ENCODE measurements at regions not wholly inside any gene's neighbourhood (a gene's known extent, or its start where the extent isn't known, plus 50 kb on each side); places are given as distances from the start of the nearest gene placed in this dataset.

DNA sequence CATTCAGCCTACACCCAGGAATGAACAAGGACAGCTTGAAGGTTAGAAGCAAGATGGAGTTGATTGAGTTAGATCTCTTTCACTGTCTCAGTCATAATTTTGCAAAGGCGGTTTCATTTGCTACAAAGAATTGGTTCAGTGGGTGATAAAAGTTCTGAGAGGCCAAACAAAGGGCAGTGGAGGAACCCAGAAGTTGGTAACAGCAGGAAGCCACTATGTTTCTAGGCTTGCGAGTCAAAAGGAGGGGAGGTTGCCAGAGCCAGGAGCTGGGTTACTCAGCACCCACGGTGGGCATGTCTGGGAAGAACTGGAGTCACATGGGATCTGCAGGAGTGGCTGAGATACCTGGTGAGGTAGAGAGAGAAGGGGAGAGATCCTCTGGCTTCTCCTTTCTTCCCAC, 64.2 kb upstream of the MRPS6 start:
- DNase-seq: no peak
- H3K4me3 ChIP-seq (ENCODE audit: low read length): no peak overlapping the region
- H3K4me1 ChIP-seq (ENCODE audit: control insufficient read depth, insufficient read depth, low read length): peaks cover 4% of the 10 kb centered on the region
- no peak for ATAC-seq
- no peak overlapping the region for H3K27ac ChIP-seq (ENCODE audit: low read length)
- H3K9me3 ChIP-seq (ENCODE audit: control insufficient read depth, low read length): no peaks in the 10 kb centered on the region
- intact Hi-C loops (cut with DNase I): loop anchor here in 1 of 4 donors (10.0 kb wide), 1 partner anchor 64 kb away; no protein-coding TSS in a partner anchor
- WGBS: 84% methylated on average over 3 of the region's 3 CpGs
- H3K27me3 ChIP-seq (ENCODE audit: control insufficient read depth, insufficient read depth): no peaks in the 10 kb centered on the region

DNA sequence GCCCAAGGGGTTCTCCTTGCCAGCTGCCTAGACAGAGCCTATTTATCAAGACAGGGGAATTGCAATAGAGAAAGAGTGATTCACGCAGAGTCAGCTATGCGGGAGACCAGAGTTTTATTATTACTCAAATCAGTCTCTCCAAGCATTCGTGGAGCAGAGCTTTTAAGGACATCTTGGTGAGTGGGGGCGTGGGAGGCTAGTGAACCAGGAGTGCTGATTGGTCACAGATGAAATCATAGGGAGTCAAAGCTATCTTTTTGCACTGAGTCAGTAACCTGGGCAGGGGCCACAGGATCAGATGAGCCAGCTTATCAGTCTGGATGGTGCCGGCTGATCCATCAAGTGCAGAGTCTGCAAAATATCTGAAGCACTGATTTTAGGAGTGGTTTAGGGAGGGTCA, 64.8 kb upstream of the MRPS6 start:
- no peak for ATAC-seq
- Histone ChIP-seq H3K4me1 (ENCODE audit: control insufficient read depth, insufficient read depth, low read length) (peaks cover 4% of the 10 kb centered on the region), H3K4me3 (ENCODE audit: low read length) (no peak overlapping the region), H3K27ac (ENCODE audit: low read length) (no peak overlapping the region), H3K9me3 (ENCODE audit: control insufficient read depth, low read length) (no peaks in the 10 kb centered on the region), H3K27me3 (ENCODE audit: control insufficient read depth, insufficient read depth) (no peaks in the 10 kb centered on the region)
- intact Hi-C loops (cut with DNase I): loop anchor here in 1 of 4 donors (10.0 kb wide), 1 partner anchor 64 kb away; no protein-coding TSS in a partner anchor
- DNase-seq: no peak
- 75% methylated on average over 5 of the region's 5 CpGs for WGBS

DNA sequence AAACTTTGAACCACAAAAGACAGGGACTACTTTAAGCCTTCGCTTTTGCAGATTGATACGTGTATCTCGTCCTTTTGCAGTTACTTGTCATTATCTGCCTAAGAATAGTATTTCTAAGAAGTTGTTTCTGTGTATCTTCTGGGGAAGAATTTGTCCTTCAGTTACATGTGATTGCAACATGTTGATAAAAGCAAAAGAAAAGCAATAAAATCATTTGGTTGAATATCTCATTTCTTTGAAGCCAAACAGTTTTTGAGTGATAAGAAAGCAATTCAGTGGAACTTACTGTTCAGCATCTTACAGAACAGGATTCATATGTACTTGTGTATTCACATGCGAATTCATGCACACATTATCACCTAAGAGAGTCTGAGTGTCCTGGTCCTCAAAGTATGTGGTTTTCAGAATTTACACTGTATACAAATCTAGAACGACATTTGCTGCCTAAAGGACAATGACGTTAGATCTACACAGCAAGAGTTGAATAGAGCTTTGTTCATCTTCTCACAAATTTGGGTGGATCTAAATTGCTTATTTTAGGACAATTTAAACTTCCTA, 66.7 kb upstream of the MRPS6 start:
- Histone ChIP-seq H3K27ac (ENCODE audit: low read length) (no peak overlapping the region), H3K4me1 (ENCODE audit: control insufficient read depth, insufficient read depth, low read length) (peaks cover 4% of the 10 kb centered on the region), H3K27me3 (ENCODE audit: control insufficient read depth, insufficient read depth) (no peaks in the 10 kb centered on the region), H3K9me3 (ENCODE audit: control insufficient read depth, low read length) (no peaks in the 10 kb centered on the region), H3K4me3 (ENCODE audit: low read length) (no peak overlapping the region)
- intact Hi-C loops (cut with DNase I): loop anchor here in 1 of 4 donors (10.0 kb wide), 1 partner anchor 62 kb away; no protein-coding TSS in a partner anchor
- DNase-seq (no peak), ATAC-seq (no peak)
- 75% methylated on average over 6 of the region's 6 CpGs for WGBS

DNA sequence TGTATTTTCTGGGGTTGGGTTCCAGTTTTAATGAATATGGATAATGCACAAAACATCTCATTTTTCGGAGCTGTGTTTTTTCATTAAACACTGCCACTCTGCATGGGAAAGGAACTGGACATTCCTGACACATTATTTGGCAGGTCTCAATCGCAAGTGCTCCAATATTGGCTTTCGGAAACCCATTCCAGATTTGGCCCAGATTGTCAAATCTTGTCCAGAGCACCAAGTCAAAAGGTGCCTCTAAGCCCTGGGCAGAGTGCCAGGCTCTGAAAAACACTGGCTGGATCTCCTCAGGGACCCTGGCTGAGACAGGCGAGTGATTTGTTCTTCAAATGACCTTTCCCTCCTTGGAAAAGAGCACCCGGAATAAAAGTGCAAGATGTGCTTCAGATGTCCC, 68.4 kb upstream of the MRPS6 start:
- Histone ChIP-seq H3K9me3 (ENCODE audit: control insufficient read depth, low read length) (no peaks in the 10 kb centered on the region), H3K27me3 (ENCODE audit: control insufficient read depth, insufficient read depth) (no peaks in the 10 kb centered on the region), H3K4me3 (ENCODE audit: low read length) (no peak overlapping the region), H3K4me1 (ENCODE audit: control insufficient read depth, insufficient read depth, low read length) (peaks cover 4% of the 10 kb centered on the region), H3K27ac (ENCODE audit: low read length) (peak overlapping the region; percentile 40)
- 22% methylated on average over 5 of the region's 5 CpGs for WGBS
- intact Hi-C loops (cut with DNase I): loop anchor here in 1 of 4 donors (10.0 kb wide), 1 partner anchor 60 kb away; no protein-coding TSS in a partner anchor
- ATAC-seq: peak; percentile 63 to 76
- DNase-seq: peak; percentile 69 to 90 (median 83)

DNA sequence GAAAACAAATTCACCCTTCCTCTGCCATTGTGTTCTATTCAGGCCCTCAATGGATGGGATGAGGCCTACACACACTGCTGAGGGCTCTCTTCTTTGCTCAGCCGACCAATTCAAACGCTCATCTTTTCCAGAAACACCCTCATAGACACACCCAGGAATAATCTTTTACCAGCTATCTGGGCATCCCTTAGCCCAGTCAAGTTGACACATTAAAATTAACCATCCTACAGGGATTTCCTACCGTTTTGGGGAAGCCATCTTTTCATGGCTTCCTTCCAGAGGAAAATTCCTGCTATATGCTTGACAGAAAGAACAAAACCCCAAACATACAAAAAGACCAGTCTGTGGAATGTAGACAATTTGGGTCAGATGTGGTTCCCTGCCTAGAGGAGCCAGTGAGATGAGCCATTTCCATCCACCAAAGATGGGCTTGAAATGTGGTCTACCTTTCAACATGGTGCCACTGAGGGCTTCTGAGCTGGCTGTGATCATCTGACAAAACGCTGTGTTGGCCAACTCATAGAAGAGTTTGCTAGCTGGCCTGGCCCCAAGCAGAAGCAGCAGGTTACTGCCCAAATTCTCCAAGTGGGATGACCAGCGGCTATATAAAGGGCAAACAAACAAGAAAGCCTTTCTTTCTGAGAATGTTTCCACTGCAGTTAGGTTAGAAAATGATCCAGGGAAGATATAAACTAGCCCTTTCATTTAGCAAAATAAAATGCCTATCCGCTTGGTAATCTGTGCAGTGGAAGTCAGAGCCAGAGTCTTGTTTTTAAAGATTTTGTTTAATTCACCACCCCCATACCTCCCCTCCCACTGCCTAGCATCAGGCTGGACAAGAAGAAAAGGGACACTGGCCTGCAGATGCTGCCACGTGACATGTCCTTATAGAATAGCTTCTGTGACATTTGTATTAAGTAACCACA, 69.1 kb upstream of the MRPS6 start:
- Histone ChIP-seq H3K4me1 (ENCODE audit: control insufficient read depth, insufficient read depth, low read length) (peaks cover 4% of the 10 kb centered on the region), H3K4me3 (ENCODE audit: low read length) (no peak overlapping the region), H3K9me3 (ENCODE audit: control insufficient read depth, low read length) (no peaks in the 10 kb centered on the region), H3K27ac (ENCODE audit: low read length) (peak overlapping the region; percentile 40), H3K27me3 (ENCODE audit: control insufficient read depth, insufficient read depth) (no peaks in the 10 kb centered on the region)
- 59% methylated on average over 7 of the region's 7 CpGs for WGBS
- ATAC-seq (peak; percentile 53 to 59), DNase-seq (peak in 2 of 3 donors; percentile 37 to 74)
- intact Hi-C loops (cut with DNase I): loop anchor here in 1 of 4 donors (10.0 kb wide), 1 partner anchor 59 kb away; no protein-coding TSS in a partner anchor

DNA sequence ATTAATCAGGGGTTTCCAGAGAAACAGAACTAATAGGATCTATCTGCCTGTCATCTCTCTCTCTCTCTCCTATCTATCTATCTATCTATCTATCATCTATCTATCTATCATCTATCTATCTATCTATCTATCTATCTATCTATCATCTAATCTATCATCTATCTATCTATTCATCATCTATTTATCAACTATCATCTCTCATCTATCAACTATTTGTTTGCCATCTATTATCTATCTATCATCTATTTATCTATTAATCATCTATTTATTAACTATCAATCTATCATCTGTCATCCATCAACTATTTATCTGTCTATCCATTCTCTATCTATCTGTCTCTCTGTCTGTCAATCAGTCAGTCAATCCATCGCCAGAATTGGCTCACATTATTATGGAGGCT, 70.0 kb upstream of the MRPS6 start:
- DNase-seq (no peak), ATAC-seq (no peak)
- no peaks in the 10 kb centered on the region for H3K9me3 ChIP-seq (ENCODE audit: control insufficient read depth, low read length)
- H3K27ac ChIP-seq (ENCODE audit: low read length): no peak overlapping the region
- peaks cover 4% of the 10 kb centered on the region for H3K4me1 ChIP-seq (ENCODE audit: control insufficient read depth, insufficient read depth, low read length)
- intact Hi-C loops (cut with DNase I): loop anchor here in 1 of 4 donors (10.0 kb wide), 1 partner anchor 59 kb away; no protein-coding TSS in a partner anchor
- H3K4me3 ChIP-seq (ENCODE audit: low read length): no peak overlapping the region
- WGBS: 95% methylated on average over 1 of the region's 1 CpG
- no peaks in the 10 kb centered on the region for H3K27me3 ChIP-seq (ENCODE audit: control insufficient read depth, insufficient read depth)

DNA sequence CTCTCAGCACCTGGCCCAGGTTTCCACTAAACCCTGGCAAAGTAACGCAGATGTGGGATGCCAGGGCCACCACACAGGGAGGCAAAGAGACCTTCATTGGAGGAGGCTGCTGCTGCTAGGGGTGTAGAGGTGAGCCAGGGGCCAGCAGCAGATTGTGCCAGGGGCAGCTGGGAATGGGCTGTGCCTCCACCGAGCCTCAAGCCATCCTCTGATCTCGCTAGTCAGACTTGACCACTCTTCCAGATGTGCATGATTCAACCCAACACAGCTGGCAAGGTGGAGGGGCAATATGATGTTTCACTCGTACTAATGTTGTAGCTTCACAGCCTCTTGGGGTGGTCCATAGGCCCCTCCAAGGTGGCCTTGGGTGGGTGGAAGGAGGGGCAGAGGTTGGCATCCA, 73.0 kb upstream of the MRPS6 start:
- WGBS: 90% methylated on average over 4 of the region's 4 CpGs
- H3K9me3 ChIP-seq (ENCODE audit: control insufficient read depth, low read length): no peaks in the 10 kb centered on the region
- peaks cover 4% of the 10 kb centered on the region for H3K4me1 ChIP-seq (ENCODE audit: control insufficient read depth, insufficient read depth, low read length)
- DNase-seq (no peak), ATAC-seq (no peak)
- intact Hi-C loops (cut with DNase I): loop anchor here in 1 of 4 donors (10.0 kb wide), 1 partner anchor 56 kb away; no protein-coding TSS in a partner anchor
- H3K27ac ChIP-seq (ENCODE audit: low read length): no peak overlapping the region
- H3K4me3 ChIP-seq (ENCODE audit: low read length): no peak overlapping the region
- no peaks in the 10 kb centered on the region for H3K27me3 ChIP-seq (ENCODE audit: control insufficient read depth, insufficient read depth)

DNA sequence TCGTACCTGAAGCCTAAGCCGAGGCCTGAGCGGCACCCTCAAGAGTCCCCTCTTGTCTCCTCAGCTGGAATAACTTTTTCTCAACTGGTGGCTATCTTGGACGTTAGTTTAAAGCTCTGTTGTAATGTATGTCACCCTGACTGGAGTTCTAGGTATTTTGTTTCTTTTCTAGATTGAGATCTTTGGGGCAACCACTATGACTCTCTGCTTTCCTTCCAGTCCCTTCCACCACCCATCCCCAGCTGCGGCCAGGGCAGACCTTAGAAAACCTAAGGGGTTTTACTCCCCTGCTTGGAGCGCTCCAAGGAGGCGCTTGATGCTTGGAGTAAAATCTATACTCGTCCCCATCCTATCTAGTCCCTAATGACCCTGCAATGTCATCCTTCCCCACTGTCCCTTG, 74.6 kb upstream of the MRPS6 start:
- ATAC-seq (no peak), DNase-seq (no peak)
- peaks cover 2% of the 10 kb centered on the region for H3K4me1 ChIP-seq (ENCODE audit: control insufficient read depth, insufficient read depth, low read length)
- intact Hi-C loops (cut with DNase I): no loop called here
- 90% methylated on average over 8 of the region's 8 CpGs for WGBS
- H3K4me3 ChIP-seq (ENCODE audit: low read length): no peak overlapping the region
- no peak overlapping the region for H3K27ac ChIP-seq (ENCODE audit: low read length)
- no peaks in the 10 kb centered on the region for H3K27me3 ChIP-seq (ENCODE audit: control insufficient read depth, insufficient read depth)
- H3K9me3 ChIP-seq (ENCODE audit: control insufficient read depth, low read length): no peaks in the 10 kb centered on the region

DNA sequence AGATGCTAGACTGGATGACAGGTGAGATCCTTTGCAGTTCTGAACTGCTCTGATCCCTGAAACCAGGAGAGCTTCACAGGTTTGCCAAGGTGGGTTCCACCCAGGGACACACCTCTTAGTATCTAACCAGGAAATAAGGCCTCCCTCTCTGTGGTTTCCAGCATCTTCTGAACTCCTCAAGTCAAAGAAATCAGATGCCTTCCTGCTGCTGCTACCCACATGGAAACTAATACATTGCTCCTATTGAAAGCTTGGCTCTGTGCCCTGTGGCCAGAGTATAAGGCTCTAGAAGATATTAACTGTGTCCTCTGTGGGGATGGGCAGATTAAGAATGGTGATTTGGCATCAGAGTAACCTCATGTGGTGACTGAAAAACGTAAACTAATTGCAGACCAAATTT, 75.0 kb upstream of the MRPS6 start:
- no peak overlapping the region for H3K4me3 ChIP-seq (ENCODE audit: low read length)
- no peaks in the 10 kb centered on the region for H3K9me3 ChIP-seq (ENCODE audit: control insufficient read depth, low read length)
- DNase-seq: no peak
- H3K27me3 ChIP-seq (ENCODE audit: control insufficient read depth, insufficient read depth): no peaks in the 10 kb centered on the region
- WGBS: 63% methylated on average over 1 of the region's 1 CpG
- intact Hi-C loops (cut with DNase I): no loop called here
- no peak overlapping the region for H3K27ac ChIP-seq (ENCODE audit: low read length)
- H3K4me1 ChIP-seq (ENCODE audit: control insufficient read depth, insufficient read depth, low read length): peaks cover 2% of the 10 kb centered on the region
- ATAC-seq: peak in 1 of 2 donors; percentile 12

DNA sequence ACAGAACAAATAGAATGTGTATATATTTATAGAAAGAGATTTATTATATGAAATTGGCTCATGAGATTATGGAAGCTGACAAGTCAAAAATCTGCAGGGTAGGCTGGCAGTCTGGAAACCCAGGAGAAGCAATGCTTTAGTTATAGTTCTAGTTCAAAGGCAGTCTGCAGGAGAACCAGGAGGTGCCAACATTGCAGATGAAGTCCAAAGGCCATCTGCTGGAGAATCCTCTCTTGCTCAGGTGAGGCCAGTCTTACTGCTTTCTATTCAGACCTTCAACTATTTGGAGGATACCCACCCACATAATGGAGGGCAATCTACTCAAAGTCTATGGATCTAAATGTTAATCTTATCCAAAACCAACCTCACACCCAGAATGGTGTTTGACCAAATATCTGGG, 75.9 kb upstream of the MRPS6 start:
- no peak overlapping the region for H3K27ac ChIP-seq (ENCODE audit: low read length)
- no peak for ATAC-seq

DNA sequence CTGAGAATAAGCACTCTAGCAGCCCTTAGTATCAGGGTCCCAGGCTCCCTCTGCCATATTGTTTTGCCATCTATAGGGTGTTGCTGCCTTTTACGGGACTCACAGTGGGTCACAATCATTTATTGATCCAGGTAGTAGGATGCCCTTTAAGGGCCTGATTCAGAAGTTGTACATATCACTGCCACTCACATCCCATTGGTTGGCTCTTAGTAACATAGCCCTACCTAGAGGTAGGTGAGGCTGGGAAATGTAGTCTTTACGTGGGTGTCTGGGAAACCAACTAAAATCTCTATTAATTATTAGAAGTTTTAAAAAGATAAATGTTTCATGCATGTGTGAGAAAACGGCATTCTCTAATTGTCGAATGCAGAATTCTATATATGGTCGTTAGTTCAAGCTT, 78.8 kb upstream of the ATP5PO start:
- no peaks in the 10 kb centered on the region for H3K9me3 ChIP-seq (ENCODE audit: control insufficient read depth, low read length)
- no peaks in the 10 kb centered on the region for H3K27me3 ChIP-seq (ENCODE audit: control insufficient read depth, insufficient read depth)
- H3K27ac ChIP-seq (ENCODE audit: low read length): no peak overlapping the region
- peaks cover 2% of the 10 kb centered on the region for H3K4me1 ChIP-seq (ENCODE audit: control insufficient read depth, insufficient read depth, low read length)
- H3K4me3 ChIP-seq (ENCODE audit: low read length): no peak overlapping the region
- intact Hi-C loops (cut with DNase I): no loop called here
- DNase-seq: no peak
- ATAC-seq: no peak
- 86% methylated on average over 5 of the region's 5 CpGs for WGBS

More for the DNA sequence above, 75.9 kb upstream of the MRPS6 start:
- Histone ChIP-seq H3K4me1 (ENCODE audit: control insufficient read depth, insufficient read depth, low read length) (peaks cover 2% of the 10 kb centered on the region), H3K9me3 (ENCODE audit: control insufficient read depth, low read length) (no peaks in the 10 kb centered on the region), H3K4me3 (ENCODE audit: low read length) (no peak overlapping the region), H3K27me3 (ENCODE audit: control insufficient read depth, insufficient read depth) (no peaks in the 10 kb centered on the region)
- intact Hi-C loops (cut with DNase I): no loop called here
- DNase-seq: no peak
